HG03439 (cell line): ENCODE measurements at regions not wholly inside any gene's neighbourhood (a gene's known extent, or its start where the extent isn't known, plus 50 kb on each side); places are given as distances from the start of the nearest gene placed in this dataset.
"Not testable (repeated sequence)": the region's sequence is repeated elsewhere in the genome, so short reads cannot be mapped to it uniquely, and the experiment has no call there.

Experiments used
- ATAC-seq: cut with Tn5 transposase; IDR thresholded peaks from one replicate; pipeline ENCODE4 v1.9.1; 2021; ENCODE audit warnings: mild to moderate bottlenecking, moderate library complexity; ENCODE audit not compliant: unreplicated experiment

DNA sequence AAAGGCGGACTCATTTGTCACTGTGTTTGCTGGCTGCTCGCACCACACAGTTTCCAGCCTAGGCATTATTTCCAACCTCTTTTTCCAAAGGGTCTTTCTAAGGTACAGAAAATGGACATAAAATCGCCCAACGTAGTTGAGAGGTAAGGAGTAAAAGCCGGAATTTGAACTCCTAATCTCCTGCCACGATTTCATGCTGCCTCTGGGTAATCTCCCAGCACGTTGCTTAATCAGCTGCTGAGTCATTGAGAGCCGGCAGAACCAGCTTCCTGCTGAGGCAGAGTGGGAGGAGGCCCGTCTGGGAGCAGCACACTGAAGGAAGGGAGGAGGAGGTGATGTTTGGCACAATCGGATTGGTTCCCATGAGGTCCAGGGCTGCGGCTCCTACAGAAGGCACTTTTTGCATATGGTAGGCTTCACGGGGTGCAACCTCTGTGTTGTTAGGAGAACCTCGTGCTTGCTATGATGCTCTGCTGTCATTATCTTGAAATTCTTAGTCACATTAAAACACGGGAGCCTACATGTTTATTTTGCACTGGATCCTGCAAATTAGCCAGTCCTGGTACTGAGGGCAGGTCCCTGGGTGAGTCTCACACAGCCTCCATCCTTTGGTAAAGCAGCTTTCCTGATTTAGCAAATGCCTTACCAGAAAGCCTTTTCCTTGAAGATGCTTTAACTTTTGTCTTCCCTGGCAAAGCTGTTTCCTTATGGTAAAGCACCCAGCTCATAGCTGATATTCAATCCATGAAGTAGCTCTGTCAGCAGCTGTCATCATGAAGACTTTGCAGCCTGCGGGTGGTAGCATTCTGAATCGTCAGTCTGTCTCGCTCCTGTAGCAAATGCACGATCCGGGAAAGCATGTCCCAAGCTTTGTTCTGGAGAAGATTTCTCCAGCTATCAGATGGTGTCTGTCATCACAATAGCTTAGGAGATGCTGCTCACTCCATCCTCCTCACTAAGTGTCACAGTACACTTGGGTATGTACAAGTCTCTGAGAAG lies 191.6 kb upstream of the MSX2 start:
- ATAC-seq = no peak

DNA sequence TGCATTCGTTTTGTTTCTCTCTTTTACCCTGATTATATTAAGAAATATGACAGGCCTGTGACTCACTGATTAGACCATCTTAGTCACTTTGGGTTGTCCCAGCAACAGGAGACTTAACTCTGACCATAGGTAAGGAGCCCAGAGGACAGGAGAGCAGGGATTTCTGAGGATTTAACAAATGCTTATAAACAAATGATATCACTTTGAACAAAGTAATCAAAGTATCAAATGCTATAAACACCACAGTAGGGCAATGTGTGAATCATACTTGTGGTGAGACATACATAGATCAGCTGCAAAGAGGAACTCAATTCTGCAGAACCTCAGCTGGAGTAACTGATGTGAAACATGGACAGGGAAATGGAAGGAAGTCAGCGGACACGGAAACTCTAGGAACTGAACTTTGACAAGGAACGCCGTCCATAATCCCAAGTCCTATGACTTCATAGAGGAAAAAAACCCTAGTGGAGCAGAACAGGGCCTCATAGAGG lies 190.6 kb upstream of the MSX2 start:
- ATAC-seq = no peak

DNA sequence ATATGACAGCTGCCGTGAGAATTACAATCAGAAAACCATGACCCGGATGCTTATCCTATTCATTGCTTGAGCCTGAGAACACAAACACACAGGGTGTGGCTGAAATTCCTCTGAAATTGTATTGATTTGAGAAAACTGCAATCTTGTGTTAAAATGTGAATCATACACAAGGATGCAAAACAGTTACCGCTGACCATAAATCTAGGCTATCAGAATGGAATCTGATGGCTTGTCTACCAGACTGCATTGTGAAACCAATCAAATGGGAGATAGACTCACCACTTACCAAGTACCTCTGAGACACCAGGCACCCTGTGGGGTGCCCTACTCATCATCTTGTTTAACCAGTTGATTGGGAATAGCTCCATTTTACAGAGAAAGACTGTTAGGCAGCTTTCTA lies 188.7 kb upstream of the MSX2 start:
- ATAC-seq = no peak

DNA sequence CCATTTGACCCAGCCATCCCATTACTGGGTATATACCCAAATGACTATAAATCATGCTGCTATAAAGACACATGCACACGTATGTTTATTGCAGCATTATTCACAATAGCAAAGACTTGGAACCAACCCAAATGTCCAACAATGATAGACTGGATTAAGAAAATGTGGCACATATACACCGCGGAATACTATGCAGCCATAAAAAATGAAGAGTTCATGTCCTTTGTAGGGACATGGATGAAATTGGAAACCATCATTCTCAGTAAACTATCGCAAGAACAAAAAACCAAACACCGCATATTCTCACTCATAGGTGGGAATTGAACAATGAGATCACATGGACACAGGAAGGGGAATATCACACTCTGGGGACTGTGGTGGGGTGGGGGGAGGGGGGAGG lies 184.6 kb upstream of the MSX2 start:
- ATAC-seq = not testable (repeated sequence)

DNA sequence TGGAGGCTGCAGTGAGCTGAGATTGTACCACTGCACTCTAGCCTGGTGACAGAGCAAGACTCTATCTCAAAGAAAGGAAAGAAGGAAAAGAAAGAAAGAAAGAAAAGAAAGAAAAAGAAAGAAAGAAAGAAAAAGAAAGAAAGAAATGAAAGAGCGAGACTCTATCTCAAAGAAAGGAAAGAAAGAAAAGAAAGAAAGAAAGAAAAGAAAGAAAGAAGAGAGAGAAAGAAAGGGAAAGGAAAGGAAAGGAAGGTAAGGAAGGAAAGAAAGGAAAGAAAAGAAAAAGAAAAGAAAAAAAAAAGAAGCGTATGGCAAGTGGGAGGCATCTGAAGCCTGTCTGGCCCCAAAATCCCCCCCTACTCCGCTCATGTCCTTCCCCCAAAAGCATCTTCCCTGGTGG lies 182.3 kb upstream of the MSX2 start:
- no peak for ATAC-seq

DNA sequence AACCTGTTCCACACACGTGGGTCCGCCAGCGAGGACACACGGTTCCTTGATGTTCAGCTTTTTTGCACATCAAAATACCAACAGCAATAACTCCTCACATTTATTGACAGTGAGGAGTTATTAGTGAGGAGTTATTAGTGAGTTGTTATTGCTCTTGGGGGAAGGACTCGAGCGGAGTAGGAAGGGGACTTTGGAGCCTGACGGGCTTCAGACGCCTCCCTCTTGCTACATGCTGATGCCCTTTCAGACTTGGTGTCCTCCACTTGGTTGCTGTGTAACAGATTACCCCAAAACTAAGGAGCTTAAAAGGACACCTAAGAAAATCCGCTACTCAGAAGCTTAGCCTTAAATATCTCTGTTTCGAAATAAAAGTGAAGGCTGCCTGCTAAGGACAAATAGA lies 181.9 kb upstream of the MSX2 start:
- ATAC-seq = no peak

DNA sequence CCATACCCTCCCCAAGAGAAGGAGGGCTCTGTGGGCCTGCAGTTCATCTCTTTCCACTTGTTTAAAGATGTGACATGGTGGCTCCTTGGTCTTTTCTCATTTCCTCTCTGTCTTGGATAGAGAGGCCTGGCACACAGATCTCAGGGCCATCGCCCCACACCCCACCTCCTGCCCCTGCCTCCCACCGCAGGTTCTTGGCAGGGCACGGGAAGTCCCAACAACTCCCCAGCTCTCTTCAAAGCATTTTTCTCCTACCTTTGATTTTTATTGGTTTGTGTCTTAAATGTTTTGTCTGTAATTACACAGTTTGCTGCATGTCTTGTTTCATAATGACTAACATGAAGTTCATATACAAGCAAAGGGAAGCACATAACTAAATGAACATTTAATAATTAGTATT lies 178.5 kb upstream of the MSX2 start:
- no peak for ATAC-seq

DNA sequence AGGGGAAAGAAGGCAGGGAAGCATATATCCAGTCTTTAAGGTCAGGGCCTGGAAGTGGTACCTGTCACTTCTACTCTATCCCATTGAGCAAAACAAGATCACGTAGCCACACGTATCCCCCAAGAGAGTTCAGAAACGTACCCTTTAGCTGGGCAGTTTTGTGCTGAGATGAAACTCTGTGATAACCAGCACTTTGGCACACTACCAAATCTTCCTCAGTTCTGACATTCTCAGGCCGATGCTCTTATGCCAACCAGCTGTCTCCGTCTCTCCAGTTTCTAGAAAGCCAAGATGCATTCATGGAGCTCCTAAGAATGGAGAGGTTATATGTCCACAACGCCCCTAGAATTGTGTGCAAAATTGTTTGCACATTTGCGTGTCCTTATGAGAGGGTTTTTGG lies 176.6 kb upstream of the MSX2 start:
- ATAC-seq = no peak

DNA sequence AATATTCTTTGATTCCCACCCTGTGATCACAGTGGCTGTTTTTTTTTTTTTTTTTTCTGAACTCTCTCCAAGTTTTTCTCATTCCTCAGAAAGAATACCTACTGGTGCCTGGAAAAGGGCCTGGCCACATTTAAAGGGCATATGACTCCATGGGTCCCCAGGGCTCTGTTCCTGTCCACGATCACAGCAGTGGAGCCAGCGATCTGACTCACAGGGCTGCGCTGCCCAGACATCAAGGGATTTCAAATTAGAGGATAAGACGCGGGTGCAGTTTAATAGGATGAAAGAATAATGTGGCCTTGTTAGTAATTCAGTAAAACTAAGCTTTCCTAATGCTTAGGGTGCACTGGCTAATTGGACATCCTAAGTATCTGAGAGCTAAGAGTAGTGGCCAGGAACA lies 175.1 kb upstream of the MSX2 start:
- ATAC-seq = no peak

DNA sequence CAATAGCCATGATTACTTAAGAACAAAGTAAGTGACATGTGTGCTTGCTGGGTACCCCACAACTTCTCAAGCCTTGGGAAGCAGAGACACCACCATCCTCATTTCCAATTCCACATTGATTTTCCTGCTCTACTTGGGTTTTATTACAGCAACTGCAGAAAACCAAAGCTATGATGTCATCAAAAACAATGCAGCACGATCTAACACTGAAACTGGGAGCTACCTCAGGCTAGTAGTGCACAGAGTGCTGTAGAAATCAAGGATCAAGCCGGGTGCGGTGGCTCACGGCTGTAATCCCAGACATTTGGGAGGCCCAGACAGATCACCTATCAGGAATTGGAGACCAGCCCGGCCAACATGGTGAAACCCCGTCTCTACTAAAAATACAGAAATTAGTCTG lies 174.4 kb upstream of the MSX2 start:
- ATAC-seq = no peak

DNA sequence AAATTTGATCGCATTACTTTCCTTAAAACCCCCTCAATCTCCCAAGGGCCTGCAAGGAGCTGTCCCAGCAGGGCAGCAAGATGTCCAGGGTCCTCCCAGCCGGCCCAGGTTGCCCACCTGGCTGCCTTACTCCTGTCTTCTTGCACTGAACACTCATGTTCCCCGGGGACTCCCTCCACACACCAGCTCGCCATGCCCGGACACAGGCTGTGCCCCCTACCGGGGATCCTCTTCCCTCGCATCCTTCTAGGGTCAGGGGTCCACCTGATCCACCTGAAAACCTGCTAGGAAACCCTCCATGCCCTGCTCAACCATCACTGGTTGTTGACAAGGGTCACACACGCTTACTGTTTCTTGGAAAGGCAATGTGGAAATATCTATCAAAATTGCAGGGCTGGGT lies 172.0 kb upstream of the MSX2 start:
- ATAC-seq = no peak

DNA sequence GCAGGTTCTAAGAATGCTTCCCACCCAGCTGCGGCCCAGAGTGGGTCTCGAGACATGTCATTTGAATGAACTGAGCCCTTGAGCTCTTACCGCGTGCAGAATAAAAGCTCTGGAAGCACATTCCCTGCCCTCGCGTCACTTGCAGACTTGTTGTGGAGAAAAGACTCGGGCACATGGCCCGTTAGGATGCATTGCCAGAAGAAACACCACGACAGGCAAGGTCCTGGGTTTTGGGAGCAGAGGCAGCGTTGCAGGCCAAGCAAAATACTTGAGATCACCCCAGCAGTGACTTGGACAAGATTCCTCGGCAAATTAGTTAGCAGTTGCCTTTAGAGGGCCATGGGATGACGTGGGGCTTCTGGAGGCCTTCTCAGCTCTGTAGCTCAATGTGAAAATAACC lies 170.8 kb upstream of the MSX2 start:
- no peak for ATAC-seq

DNA sequence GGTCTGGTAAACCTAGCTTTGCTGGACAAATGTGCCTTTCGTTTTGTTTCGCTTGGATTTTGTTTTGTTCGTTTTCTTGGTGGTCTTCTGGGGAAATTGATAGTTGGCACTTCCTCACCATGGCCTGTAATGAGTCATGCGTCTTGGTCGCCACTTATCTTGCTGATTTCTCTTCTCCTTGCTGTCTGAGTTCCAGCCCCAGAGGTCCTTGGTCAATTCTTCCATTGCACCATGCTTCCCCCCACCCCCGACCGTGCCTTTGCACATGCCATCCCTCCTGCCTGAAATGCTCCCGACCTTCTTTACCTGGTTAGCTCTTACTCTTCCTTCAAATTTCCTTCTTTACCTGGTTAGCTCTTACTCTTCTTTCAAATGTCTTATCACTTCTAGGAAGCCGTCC lies 168.7 kb upstream of the MSX2 start:
- no peak for ATAC-seq

DNA sequence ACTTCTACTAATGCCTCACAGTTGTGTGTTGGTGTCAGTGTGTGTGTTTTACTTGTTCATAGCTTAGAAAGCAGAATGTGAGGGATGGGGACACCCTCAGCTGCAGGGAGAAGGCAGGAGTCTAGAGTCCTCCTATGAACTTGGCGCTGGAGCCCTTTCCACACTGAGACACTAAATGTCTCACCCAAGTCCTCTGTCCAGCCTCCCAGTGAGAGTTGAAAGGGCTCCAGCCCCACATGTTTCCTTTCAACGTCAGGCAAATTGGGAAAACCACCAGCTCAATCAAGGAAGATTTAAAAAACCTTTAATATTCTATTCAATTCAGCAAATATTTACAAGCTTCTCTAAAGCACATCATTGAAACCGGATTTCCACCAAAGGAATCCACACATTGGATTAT lies 167.6 kb upstream of the MSX2 start:
- ATAC-seq = no peak

DNA sequence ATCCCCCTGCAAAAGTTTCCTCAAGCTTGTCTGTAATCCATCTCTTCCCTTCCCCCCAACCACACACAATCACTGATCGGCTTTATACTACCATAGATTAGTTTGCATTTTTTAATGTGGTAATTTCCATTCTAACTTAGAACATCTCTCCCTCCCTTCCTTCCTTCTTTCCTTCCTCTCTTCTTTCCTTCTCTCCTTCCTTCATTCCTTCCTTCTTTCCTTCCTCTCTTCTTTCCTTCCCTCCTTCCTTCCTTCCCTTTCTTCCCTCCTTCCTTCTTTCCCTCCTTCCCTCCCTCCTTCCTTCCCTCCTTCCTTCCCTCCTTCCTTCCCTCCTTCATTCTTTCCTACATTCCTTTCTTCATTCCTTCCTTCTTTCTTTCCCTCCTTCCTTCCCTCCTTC lies 166.2 kb upstream of the MSX2 start:
- ATAC-seq = no peak

DNA sequence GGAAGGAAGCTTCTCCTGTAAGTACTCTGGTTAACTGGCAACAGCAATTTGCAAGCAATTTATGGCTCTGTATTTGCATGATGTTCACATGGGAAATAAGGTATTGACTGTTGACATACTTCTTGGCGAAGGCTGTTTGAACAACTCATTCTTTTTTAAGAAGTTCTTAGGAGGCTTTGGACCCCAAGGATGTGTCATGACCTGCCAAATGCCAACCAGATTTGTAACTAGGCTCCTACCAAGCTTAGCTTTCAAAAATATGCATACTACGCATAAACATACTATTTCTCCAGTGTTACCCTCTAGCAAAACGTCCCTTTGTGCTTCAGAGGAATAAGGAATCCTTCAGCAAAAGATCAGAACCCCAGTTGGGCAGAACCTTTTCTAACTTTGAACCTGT lies 165.2 kb upstream of the MSX2 start:
- ATAC-seq = no peak

DNA sequence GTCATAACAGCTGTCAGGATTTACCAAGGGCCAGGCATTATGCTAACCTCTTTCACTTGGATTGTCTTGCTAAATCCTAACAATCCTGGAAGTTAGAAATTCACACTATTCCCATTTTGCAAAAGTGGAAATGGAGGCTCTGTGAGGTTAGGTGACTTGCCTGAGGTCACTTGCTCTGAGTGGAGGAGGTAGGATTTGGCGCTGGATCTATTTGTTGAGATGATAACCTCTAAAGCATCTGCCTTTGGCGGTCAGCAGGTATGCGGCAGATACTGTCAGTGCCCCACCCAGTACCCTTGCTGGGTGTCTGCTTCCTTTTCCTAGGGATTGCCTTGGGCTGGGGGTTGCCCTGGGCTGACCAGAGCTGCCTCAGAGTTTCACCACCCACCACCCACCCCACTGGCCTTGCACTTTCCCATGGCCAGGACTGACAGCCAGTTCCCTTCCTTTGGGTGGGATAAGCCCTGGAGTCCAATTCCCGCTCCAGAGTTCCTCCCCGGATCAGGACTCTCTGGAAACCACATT lies 164.8 kb upstream of the MSX2 start:
- no peak for ATAC-seq

DNA sequence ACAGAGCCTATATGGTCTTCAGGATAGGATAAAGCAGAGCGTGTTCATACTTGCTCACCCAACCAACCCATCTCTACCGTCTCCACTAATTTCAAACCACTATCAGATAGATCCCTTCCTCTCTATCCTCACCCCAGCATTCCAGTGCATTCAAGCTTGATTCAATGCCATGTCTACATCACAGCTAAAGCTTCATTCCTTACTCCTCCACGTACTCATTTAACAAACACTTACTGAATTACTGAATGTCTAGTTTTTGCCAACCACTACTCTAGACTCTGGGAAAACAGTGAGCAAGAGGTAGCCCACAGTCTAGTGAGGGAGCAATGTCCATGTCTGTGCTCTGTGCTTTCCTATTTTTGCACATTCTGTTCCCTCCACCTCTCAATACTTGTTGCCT lies 163.5 kb upstream of the MSX2 start:
- ATAC-seq = no peak

DNA sequence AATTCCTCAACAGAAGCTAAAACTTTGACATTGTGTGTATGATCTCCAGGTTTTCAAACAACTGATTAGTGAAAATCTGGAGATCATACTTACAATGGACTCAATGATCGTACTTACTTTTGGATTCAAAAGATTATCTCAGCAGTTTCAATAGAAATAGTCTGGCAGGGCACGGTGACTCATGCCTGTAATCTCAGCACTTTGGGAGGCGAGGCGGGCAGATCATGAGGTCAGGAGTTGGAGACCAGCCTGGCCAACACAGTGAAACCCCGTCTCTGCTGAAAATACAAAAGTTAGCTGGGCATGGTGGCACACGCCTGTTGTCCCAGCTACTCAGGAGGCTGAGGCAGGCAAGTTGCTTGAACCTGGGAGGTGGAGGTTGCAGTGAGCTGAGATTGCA lies 161.3 kb upstream of the MSX2 start:
- ATAC-seq = not testable (repeated sequence)

DNA sequence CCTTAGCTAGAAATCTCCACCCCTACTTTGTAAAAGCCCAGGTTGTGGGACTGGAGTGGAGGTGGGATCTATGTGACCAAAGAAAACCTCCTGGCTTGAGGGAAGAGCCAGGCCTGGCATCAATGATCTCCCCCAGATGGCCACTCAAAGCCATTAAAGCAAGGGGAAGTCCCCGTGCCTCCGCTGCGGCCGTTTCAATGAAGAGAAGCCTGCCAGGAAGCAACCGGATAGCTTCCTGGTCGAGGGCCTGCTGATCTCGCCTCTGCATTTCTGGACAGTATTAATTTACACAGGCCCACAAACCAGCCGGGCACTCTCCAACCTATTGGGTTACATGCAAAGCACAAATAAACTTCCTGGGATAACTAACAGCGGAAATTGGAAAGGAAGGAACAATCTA lies 160.5 kb upstream of the MSX2 start:
- no peak for ATAC-seq

DNA sequence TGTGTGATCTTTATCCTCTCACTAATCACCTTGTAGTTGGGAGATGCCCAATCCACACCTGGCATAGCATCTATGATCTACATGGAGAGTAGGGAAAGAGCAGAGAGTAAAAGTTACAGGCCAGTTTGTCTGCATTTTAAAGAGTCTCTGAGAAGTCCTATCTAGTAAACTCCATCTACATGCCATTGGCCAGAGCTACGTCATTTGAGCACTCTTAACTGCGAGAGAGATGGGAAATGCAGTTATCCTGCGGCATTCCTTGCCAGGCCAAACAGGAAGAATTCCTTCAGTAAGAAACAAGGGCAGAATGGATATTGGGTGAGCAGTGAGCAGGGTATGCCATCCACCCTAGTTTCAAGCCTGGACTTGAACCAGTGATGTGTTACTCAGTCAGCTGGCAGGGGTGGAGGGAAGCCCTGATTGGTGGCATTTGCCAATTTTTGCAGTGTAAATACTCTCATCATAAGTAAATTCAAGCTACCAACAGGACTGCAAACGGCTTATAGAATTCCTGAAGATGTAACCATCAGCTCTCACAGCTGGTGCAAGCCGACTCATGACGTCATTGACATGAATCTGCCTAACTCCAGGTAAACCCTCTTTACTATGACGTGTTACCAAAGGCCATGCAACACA lies 156.8 kb upstream of the MSX2 start:
- no peak for ATAC-seq

DNA sequence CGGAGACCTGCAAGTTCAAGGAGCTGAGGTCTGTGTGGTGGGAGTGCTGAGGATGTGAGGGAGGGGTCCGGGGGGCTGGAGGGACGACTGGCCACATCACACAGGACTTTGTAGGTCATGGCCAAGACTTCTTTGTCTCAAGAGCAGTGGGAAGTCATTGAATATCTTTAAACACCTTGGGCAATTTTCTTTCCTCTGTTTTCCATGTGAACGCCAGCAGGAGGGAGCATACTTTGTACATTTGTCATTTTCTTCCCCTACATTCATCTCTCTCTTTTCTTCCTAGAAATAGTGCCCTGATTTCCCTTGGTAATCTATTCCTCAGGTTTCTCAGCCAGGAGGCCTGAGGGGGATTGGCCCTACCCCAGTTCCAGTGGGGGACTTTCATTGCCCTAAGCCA lies 153.7 kb upstream of the MSX2 start:
- no peak for ATAC-seq
